DND-41 (cell line): ENCODE measurements at regions not wholly inside any gene's neighbourhood (a gene's known extent, or its start where the extent isn't known, plus 50 kb on each side); places are given as distances from the start of the nearest gene placed in this dataset.
A peak's percentile ranks its signal among the peaks of the same experiment; 100 is the strongest.
"Not testable (repeated sequence)": the region's sequence is repeated elsewhere in the genome, so short reads cannot be mapped to it uniquely, and the experiment has no call there.

Experiments used
- ATAC-seq: fragments of 200-7000 bp; cut with Tn5 transposase; 3 replicates; pipeline ENCODE4 v1.9.1; 2021; ENCODE audit warnings: low read depth; ENCODE audit not compliant: insufficient read depth
- DNase-seq: peaks from one replicate; pipeline ENCODE4 v3.0.0-alpha.2; 2020
- H2AFZ ChIP-seq: 2 replicates; pipeline ENCODE4 v1.6.0; 2012; ENCODE audit warnings: low read depth, low read length
- H3K27ac ChIP-seq: 2 replicates; pipeline ENCODE4 v1.5.1; 2012; ENCODE audit warnings: low read length, inconsistent platforms
- H3K27me3 ChIP-seq: fragments of 200-600 bp; sonication (generic); 2 replicates; pipeline ENCODE4 v1.6.0; 2012; ENCODE audit warnings: low read length, mild to moderate bottlenecking, inconsistent platforms; ENCODE audit not compliant: insufficient read depth, poor library complexity
- H3K36me3 ChIP-seq: 2 replicates; pipeline ENCODE4 v1.5.1; 2012; ENCODE audit warnings: low read length, inconsistent platforms; ENCODE audit not compliant: insufficient read depth
- H3K4me1 ChIP-seq: 2 replicates; pipeline ENCODE4 v1.5.1; 2012; ENCODE audit warnings: mild to moderate bottlenecking, low read length; ENCODE audit not compliant: insufficient read depth
- H3K4me2 ChIP-seq: 2 replicates; pipeline ENCODE4 v1.6.0; 2012; ENCODE audit warnings: mild to moderate bottlenecking, moderate library complexity, low read length, inconsistent platforms; ENCODE audit not compliant: insufficient read depth
- H3K4me3 ChIP-seq, 2 experiments: fragments of 200-600 bp in 1 of 2; shearing (Covaris generic) in 1 of 2; 2 replicates each; pipeline ENCODE4 v1.5.1; 2012 to 2016; ENCODE audit warnings: inconsistent platforms in 2 of 2, low read length in 2 of 2, mild to moderate bottlenecking in 2 of 2, low read depth in 1 of 2, moderate library complexity in 1 of 2
- H3K79me2 ChIP-seq: 2 replicates; pipeline ENCODE4 v1.6.0; 2012; ENCODE audit warnings: low read length, inconsistent platforms; ENCODE audit not compliant: insufficient read depth
- H3K9ac ChIP-seq: 2 replicates; pipeline ENCODE4 v1.6.0; 2012; ENCODE audit warnings: low read depth, mild to moderate bottlenecking, inconsistent platforms, low read length, moderate library complexity
- H3K9me3 ChIP-seq: 2 replicates; pipeline ENCODE4 v1.5.1; 2012; ENCODE audit warnings: low read length, moderate library complexity, mild to moderate bottlenecking, inconsistent platforms; ENCODE audit not compliant: insufficient read depth, severe bottlenecking
- H4K20me1 ChIP-seq: 2 replicates; pipeline ENCODE4 v1.6.0; 2012; ENCODE audit warnings: low read length; ENCODE audit not compliant: insufficient read depth
- CTCF ChIP-seq: IDR thresholded peaks from 2 replicates; pipeline ENCODE4 v1.5.1; 2012; ENCODE audit warnings: borderline replicate concordance, low read length, moderate library complexity, mild to moderate bottlenecking; ENCODE audit not compliant: poor library complexity, severe bottlenecking; ENCODE audit errors: extremely low read depth
- EZH2 ChIP-seq: IDR thresholded peaks from 3 replicates; pipeline ENCODE4 v1.6.1; 2012; ENCODE audit warnings: borderline replicate concordance, low read depth, mild to moderate bottlenecking, moderate library complexity, low read length, inconsistent platforms; ENCODE audit not compliant: severe bottlenecking

- Histone ChIP-seq H4K20me1 (no peaks in the 10 kb centered on the region), H3K36me3 (no peaks in the 10 kb centered on the region), H2AFZ (no peak overlapping the region), H3K9me3 (no peaks in the 10 kb centered on the region), H3K4me1 (no peaks in the 10 kb centered on the region), H3K4me3 (no peak overlapping the region), H3K27ac (no peak overlapping the region), H3K27me3 (no peaks in the 10 kb centered on the region), H3K9ac (no peak overlapping the region), H3K79me2 (no peaks in the 10 kb centered on the region), H3K4me2 (no peak overlapping the region)
- no peak for TF ChIP-seq EZH2
- no peak for TF ChIP-seq CTCF
- no peak for DNase-seq
- no peak for ATAC-seq
Observed at GRCh38 chr11:37881741-37882140, 1283.7 kb upstream of the RAG2 start.

- Histone ChIP-seq H3K36me3 (no peaks in the 10 kb centered on the region), H3K4me2 (no peak overlapping the region), H3K9me3 (no peaks in the 10 kb centered on the region), H2AFZ (no peak overlapping the region), H4K20me1 (no peaks in the 10 kb centered on the region), H3K27ac (no peak overlapping the region), H3K27me3 (no peaks in the 10 kb centered on the region), H3K4me1 (no peaks in the 10 kb centered on the region), H3K9ac (no peak overlapping the region), H3K4me3 (no peak overlapping the region), H3K79me2 (no peaks in the 10 kb centered on the region)
- ATAC-seq, result no peak
- DNase-seq, result no peak
- TF ChIP-seq CTCF, result no peak
- TF ChIP-seq EZH2, result no peak
Observed at GRCh38 chr11:37861671-37862070, 1263.6 kb upstream of the RAG2 start.

GRCh38 chr11:37858806-37859537 lies 1260.9 kb upstream of the RAG2 start:
- not testable (repeated sequence) for H3K27ac ChIP-seq, H3K4me1 ChIP-seq, H3K4me3 ChIP-seq, ATAC-seq, H3K9ac ChIP-seq, H2AFZ ChIP-seq, H3K27me3 ChIP-seq, H3K79me2 ChIP-seq, H3K36me3 ChIP-seq, DNase-seq, H3K4me2 ChIP-seq, H4K20me1 ChIP-seq, H3K9me3 ChIP-seq

GRCh38 chr11:37858398-37858797 lies 1260.4 kb upstream of the RAG2 start:
- no peak for TF ChIP-seq EZH2
- TF ChIP-seq CTCF, result peak; percentile 30
- Histone ChIP-seq H3K4me2 (no peak overlapping the region), H2AFZ (no peak overlapping the region), H3K27ac (no peak overlapping the region), H3K27me3 (no peaks in the 10 kb centered on the region), H3K9ac (no peak overlapping the region), H3K4me1 (no peaks in the 10 kb centered on the region), H3K79me2 (no peaks in the 10 kb centered on the region), H3K36me3 (no peaks in the 10 kb centered on the region), H3K9me3 (no peaks in the 10 kb centered on the region), H4K20me1 (no peaks in the 10 kb centered on the region), H3K4me3 (no peak overlapping the region)
- no peak for DNase-seq
- ATAC-seq, result no peak; the same call in 2 of the 3 replicates
